DMS53 (cell line): ENCODE measurements at regions not wholly inside any gene's neighbourhood (a gene's known extent, or its start where the extent isn't known, plus 50 kb on each side); places are given as distances from the start of the nearest gene placed in this dataset.

Source experiments
- DNase-seq: peaks from one replicate; lab custom pipeline; 2025; lab: John Stamatoyannopoulos, UW

DNA sequence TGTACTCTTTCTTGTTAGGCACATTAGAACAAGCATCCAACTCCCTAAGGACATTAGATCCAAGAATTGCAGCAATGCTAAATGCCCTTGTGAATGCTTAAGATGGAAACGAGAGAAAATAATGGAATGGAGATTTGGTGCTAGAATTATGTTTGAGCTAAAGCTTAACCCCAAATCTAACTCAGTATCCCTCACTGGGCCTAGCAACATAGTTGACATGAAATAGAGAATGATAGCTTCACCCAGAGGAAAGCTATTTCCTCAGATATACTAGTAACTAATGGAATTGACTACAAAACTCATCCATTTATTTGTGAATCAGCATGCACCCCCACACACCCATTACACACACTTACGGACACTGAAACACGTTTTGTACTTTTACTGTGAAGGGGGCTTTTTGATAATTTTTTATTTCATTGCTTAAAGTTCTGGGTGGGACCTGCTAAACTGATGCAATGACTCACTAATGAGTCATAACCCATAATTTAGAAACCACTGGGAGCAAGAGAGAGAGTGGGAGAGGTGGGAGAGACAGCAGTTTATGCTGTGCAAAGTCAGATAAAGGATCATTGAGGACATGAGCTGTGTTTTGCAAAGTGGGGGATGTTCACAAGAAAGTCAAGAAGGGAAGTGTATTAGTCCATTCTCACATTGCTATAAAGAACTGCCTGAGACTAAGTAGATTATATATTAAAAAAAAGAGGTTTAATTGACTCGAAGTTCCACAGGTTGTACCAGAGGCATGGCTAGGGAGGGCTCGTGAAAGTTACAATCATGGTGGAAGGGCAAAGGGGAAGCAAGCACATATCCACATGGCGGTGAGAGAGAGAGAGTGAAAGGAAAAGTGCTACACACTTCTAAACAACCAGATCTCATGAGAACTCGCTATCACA is 382.7 kb downstream of the SFMBT2 start:
- no peak for DNase-seq

DNA sequence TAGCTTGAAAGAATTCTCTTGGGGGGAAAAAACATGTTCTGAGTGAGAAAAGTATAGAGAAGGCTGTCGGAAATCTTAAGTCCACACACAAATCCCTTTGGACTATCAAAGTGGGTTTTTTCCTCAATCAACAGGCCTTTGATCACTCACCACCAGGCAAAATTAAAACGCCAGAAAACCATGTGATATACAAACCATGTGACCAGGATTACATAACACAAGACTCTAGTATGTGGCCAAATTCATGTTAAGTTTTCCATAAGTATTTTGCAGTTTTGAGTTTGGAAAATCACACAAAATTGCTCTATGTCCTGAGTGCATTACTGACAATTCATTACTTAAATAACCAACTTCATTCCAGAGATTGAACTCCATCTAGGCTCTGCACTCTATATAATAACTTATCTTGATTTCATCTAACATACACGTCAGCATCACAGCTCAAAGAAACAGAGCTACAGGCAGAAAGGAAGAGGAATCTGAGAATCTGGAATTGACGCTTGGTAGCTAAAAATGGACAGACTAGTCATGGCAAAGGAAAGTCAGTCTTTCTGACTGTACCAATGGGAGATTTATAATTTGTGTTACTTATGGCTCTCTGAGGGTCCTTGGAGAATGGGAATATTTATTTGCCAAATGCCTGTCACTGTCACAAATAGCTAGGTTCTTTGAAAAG is 383.5 kb downstream of the SFMBT2 start:
- no peak for DNase-seq

DNA sequence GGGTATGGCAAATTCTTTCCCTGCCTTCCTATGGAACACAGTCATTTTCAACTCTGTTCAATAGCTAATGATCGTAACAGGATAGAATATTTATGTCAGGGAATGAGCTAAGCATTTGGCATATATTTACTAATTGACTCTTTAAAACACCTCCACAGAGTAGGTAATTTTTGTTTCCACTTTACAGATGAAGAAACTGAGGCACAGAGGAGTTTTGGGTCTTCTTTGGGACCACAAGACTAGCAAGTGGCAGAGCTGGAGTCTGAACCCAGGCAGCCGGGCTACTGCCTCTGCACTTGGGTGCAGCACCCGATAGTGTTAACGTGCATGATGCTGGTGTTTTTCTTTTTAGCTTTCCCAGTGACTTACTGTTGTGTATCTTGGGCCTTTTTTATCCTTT is 384.0 kb downstream of the SFMBT2 start:
- no peak for DNase-seq

DNA sequence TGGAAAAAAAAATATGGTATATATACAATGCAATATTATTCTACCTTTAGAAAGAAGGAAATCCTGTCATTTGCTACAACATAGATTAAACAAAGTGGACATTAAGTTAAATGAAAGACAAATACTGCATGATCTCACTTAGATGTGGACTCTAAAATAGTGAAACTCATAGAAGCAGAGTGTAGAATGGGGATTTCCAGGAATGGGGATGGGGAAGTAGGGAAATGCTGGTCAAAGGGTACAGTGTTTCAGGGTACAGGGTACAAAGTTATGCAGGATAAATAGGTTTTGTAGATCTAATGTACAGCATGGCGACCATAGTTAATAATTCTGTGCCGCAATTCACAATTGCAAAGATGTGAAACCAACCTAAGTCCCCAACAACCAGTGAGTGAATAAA is 385.5 kb downstream of the SFMBT2 start:
- no peak for DNase-seq

DNA sequence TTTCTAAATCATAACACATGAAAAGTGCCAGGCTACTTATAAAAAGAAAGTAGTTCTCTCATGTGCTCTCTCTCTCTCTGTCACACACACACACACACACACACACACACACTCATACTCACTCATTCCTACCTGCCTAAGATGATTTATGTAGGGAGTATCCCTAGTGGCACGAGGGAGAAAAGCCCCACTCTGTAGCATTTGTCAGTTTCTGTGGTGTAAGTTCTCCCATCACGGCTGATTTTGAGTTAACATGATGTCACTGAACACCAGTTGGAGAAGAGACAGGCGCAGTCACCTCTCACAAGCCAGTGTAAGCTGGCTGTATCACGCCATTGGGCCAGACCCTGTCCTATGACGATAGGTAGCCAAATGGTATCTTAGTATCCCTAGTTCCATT is 395.4 kb downstream of the SFMBT2 start:
- DNase-seq = no peak

DNA sequence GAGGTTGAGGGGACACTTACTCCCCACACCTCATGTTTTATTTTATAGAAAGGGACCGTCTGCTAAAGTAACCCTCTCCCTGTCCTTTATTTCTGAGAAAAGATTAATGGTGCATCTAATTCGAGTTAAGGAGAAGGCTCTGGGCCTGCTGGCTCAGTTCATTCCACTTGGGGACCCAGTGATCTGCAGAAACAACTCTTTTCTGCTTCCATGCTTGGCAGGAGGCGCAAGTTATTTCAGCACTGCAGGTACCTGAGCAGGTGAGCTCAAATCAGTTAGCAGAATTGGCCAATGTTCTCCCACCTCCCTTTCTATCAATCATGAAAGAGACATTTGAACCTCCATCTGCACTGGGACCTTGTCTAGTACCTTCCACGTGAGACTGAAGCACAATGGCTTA is 396.1 kb downstream of the SFMBT2 start:
- DNase-seq = no peak

DNA sequence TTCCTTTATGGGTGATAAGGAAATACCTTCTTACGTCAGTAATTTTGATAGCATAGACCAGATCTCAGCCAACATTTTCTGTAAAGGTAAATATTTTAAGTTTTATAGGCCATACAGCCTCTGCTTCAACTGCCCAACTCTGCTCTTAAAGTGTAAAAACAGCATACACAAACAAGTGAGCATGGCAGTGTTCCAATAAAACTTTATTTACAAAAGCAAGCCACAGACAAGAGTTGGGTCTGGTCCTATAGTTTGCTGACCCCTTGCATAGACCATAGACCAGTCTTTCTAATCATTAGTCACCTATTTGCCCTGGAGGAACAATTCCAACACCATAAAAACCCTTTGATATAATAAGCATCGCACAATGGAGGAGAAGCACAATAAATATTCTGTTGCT is 398.8 kb downstream of the SFMBT2 start:
- DNase-seq = no peak

DNA sequence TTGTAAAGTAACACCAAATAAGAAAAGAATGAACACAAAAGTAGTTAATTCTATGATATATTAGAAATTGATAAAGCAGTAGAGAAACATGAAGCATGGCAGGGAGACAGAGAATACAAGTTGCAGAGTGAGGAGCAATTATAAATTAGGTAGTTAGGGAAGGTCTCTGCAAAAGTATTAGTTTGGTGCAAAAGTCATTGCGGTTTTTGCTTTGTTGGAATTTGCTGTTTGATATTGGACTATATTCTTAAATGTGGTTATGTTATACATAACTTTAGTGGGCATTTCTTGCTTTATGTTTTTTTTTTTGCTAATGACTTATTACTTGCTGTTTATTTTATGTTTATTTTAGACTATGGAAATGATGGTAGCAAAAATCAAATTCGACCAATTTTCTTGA is 402.2 kb downstream of the SFMBT2 start:
- no peak for DNase-seq

DNA sequence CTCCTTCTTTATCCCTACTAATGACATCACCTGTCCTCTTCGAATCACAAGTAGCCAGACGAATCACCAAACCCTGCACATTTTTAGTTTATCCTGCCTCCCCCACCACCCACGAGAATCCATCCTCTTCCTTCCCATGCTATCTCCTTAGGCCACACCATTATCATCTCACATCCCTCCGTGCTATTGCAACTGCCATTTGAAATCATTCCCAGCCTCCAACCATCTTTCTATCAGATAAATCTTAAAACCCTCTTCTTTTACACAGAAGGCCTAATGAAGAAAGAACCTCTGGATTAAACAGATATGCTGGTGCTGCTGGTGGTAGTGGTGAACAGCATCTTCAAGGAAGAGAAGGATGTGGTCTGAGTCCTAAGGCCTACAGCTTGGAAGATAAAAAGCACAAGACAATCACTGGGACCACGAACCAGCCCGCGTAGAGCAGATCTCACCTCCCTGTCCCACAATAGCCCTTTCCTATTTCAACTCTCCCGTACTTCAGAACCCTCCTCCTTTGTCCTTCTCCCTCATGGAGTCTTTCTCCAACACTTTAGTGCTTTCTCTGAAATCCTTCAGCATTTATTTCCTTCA is 403.1 kb downstream of the SFMBT2 start:
- DNase-seq = no peak

DNA sequence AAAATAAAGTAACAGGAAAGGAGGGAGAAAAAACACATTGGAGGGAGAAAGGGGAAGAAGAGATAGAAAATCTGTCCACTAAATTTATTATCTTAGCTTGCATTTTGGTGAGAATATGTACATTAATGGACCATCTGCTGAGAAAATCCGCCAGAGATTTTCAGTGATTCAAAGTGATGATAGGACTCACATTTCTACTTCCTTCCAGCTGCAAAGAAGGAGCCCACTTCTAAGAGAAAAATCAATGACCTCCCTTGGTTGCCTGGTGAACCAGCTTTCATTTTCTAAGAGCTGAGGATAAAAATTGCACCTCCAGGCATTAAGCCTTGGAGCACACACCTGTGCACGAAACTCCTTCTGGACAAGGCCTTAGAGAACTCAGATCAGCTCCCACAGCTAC is 404.3 kb downstream of the SFMBT2 start:
- no peak for DNase-seq

DNA sequence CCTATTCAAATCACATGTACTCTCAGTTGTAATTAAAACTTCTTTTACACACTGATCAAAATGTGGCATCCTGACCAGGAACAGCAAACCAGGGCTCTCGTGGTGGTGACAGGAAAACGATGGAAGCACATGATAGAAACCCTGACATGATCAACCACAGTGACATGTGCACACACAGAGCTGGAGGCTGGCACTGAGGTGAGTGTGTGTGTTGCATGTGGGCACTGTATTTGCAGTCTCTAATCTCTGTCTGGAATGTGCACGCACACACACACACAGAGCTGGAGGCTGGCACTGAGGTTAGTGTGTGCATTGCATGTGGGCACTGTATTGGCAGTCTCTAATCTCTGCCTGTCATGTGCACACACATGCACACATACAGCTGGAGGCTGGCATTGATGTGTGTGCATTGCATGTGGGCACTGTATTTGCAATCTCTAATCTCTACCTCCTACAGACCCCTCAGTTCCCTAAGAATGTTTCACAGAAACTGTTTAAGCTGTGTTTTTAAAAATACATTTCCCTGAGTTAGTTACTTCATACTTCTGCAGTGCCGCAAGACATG is 406.9 kb downstream of the SFMBT2 start:
- no peak for DNase-seq

DNA sequence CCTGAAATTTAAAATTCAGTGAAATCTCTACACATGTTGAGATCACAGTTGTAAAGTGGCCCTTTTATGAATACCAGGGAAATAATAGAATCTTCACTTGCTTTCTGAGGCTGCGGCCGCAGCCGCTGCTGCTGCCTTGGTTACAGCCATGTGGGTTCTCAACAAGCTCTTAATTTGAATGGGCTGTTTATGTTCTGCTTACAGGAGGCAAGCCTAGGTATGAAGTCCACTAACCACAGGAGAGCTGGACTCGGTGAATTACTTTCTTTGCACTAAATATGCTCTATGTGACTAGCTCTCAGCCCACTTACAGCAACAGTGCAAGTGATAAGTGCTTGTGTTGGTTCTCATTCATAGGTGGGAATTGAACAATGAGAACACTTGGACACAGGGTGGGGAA is 410.8 kb downstream of the SFMBT2 start:
- DNase-seq = no peak

DNA sequence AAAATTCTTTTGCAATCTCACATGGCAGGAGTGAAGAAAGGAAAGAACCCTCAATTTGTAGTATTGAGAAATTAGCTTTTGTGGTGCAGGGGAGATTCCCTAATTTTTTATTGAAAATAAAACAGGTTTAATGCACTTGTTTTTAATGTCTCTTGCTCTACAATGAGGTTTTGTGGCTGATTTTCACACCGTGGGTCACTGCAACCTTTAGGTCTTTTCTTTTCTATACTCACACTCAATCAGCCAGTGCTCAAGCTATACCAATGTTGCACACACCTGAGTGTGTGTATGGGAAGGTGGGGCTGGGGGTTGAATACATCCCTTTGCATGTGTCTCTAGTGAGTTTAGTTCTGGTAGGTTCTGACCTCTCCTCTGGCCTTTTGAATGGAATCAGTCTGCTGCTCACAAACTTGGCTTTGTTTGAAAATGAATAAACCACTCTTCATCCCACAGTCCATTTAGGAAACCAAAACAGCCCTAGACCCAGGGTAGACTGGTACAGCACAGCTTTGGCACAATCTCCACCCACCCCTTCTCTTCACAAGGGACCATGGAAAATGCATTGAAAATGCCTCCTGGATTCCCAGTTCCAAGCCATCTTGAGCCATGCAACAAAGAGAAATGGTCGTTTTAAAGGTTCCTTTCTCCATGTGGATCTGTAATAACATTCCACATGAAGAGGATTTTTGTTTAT is 411.5 kb downstream of the SFMBT2 start:
- DNase-seq = no peak

DNA sequence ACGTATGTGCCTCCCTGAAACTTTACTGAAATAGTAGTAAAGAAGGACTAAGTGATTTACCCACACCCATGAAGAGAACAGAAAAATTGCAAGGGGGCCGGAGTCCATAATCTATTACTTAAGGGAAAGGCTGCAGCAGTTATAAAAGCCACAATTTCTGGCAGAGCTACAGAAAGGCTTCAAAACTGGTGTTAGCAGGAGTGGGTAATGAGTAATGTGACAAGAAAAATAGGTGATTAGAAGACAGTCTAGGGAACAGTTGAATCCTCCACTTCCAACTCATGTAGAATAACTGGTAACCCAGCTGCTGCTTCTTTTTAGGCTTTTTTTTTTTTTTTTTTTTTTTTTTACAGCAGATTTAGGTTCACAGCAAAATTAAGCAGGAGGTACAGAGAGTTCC is 413.3 kb downstream of the SFMBT2 start:
- DNase-seq = no peak

DNA sequence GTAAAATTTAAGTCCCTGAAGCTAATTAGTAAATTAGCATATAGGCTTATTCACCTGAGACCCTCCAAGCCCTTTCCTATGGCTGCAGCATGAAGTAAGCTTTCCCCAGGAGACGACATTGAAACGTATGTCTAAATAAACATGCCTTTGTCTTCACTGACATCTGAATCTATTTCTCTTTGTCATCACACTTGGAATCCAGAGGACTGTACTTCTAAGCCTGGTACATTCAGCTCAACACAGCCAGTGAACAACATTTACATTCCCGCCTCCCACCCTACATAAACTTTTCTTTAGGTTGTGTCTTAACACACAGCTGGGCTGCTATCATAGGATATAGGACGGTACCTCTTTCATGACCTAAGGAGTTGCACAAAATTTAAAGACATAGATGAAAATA is 414.4 kb downstream of the SFMBT2 start:
- no peak for DNase-seq

DNA sequence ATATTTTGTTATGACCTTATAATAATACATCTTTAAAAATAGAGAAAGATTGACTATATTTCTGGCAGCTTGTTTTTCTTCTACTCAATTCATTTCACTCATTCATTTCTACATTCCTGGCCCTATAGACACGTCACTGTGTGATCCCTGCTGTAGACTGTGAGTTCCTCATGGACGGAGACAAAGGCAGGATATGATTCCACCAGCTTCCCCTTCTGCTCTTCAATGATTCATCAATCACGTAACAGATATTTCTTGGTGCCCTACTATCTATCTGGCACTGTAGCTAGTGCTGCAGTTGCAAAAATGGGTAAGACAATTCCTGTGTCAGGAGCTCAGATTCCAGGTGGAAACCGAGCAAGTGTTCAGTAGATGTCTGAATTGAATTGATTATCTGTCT is 415.0 kb downstream of the SFMBT2 start:
- DNase-seq = no peak

DNA sequence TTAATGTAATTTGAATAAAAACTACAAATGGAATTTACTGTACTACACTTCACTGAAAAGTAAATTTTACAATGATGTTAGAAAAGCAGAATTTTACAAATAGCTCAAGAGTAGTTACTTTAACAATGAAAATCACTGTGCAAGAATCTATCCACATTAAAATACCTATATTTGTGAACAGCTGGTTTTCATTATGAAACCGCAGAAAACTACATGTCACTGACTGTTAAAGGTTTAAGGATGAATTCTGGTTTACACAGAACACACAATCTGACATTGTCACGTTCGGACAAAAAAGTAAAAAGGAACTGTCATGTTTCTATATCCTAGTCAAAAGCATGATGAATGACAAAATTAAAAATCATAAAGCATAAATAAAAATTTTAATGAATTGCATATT is 415.3 kb upstream of the PRKCQ start:
- DNase-seq = no peak

DNA sequence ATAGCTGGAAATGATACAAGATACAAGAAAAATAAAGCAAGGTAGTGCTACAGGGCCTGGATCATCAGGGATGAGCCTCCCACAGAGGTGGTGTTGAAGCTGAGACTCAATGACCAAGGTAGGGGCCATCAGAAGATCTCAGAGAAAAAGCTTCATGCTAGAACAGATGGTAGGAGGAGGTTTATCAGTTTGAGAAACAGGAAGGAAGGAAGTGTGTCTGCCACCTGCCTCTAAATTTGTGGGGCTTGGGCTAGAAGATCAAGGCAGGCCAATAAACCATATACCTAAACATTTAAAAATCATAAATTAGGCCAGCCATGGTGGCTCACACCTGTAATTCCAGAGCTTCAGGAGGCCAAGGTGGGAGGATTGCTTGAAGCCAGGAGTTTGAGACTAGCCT is 410.8 kb upstream of the PRKCQ start:
- DNase-seq = no peak

DNA sequence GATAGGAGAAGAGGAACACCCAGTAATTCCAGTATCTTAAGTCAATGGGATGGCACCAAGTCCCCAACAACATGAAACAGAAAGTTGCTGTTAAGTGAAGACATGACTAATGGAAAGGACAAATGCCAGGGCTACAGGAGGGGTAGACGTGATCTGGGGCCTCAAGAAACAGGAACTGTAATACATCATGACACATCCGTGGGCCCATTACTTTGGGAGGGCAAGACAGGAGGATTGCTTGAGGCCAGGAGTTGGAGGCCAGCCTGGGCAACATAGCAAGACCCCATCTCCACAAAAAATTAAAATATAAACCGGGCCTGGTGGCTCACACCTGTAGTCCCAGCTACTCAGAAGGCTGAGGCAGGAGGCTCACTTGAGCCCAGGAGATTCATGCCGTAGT is 408.6 kb upstream of the PRKCQ start:
- no peak for DNase-seq

DNA sequence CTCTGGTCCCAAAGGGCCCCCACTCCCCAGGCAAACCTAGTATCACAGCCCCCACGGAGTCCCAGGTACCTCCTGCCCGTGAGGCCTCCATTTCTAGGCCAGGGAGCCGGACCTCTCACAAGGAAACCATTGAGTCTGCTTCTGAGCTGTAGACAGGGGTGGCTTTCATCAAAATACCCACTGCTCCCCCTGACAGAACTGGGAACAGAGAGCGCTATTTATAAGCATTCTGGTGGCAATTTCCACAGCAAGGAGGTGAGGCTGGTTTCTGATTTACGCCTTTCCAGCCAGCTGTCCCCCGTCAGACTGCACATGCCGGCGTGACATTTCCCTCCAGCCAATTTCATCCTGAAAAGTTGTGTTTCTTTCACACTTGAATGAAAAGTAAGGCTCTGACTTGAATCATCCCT is 407.5 kb upstream of the PRKCQ start:
- DNase-seq = no peak

DNA sequence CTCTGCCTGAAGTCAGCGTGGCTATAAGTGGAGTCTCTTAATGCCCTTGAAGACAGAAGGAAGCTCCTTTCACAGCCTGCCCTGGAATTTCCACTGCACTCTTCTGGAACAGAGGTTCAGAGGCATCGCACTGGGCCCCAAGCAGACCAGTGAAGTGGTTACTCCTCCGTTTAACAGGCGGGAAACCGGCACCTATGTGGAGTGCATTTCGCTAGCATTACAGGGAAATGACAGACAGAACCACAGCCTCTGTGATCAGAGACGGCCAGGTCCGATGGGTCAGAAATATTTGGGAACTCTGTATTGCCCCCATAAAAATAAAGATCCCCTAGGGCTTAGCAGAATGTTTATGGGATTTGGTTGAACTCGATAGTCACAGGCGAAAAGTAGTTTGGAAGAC is 406.9 kb upstream of the PRKCQ start:
- no peak for DNase-seq

DNA sequence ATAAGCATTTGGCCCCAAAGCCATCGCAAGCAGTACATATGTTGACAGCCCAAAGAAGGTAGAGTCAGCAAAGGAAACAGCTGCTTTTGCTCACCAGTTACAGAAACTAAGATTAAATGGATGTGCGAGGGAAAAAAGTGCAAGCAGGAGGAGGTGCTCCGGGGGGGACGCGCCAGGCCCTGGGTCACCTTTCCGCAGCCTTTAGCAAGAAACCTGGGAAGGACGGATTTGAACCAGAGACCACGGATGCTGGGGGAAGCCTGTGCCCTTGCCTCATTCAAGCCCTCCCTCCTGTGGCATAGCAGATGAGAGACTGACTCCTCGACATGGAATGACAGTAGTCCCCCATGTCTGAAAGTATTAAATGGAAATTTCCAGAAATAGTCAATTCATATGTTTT is 405.6 kb upstream of the PRKCQ start:
- no peak for DNase-seq
